ENCODE measurements at regions not wholly inside any gene's neighbourhood (a gene's known extent, or its start where the extent isn't known, plus 50 kb on each side); places are given as distances from the start of the nearest gene placed in this dataset.

DNA sequence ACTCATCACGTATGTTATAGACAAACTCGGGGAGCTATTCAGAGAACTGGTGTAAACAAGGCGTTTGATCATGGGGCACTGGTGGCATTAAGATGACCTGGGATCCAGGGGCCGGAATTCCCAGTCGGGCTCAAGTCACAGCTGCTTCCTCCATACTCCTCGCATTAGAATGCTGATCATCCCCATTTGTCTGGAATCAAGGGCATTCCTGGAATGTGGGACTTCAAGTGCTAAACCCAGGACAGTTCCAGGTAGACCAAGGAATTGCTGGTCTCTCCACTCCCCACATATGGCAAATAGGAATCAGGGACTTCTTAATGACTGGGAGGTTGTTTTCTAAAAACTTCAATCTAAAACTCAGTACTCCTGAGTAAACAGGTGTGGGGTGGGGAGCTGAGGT lies 355.7 kb upstream of the RAB6C start:
- Histone ChIP-seq H3K27me3 (ENCODE audit: insufficient read depth) (no peaks in the 10 kb centered on the region), H3K79me2 (ENCODE audit: insufficient read depth) (no peaks in the 10 kb centered on the region), H3K4me3 (ENCODE audit: low read depth in 2 of 2, low read length in 1 of 2) (no peak overlapping the region), H3K27ac (ENCODE audit: low read depth in 2 of 2, low read length in 1 of 2) (no peak overlapping the region), H3F3A (replicated peaks; ENCODE audit: insufficient read depth) (no peaks in the 10 kb centered on the region), H3K4me2 (no peak overlapping the region), H3K9me3 (no peaks in the 10 kb centered on the region), H2AFZ (ENCODE audit: low read depth) (no peak overlapping the region), H3K9me2 (no peaks in the 10 kb centered on the region), H4K20me1 (ENCODE audit: insufficient read depth) (no peaks in the 10 kb centered on the region), H3K36me3 (replicated peaks in 1 of 2; ENCODE audit: control insufficient read depth in 1 of 2, insufficient read depth in 2 of 2, low read length in 1 of 2) (no peaks in the 10 kb centered on the region), H3K9ac (no peak overlapping the region), H3K4me1 (ENCODE audit: control insufficient read depth in 1 of 2, insufficient read depth in 2 of 2, low read depth in 1 of 2, low read length in 1 of 2) (peaks cover 0 to 2% of the 10 kb centered on the region in 2 experiments; a peak in 1 of 4 replicates)
- ChIA-PET CTCF (no interaction called here), POLR2A (no interaction called here)
- 20% methylated on average over 6 of the region's 6 CpGs for WGBS (ENCODE audit: low lambda C conversion rate)
- no peak for DNase-seq
- TF ChIP-seq RCOR1 (IDR thresholded peaks at IDR 0.05; ENCODE audit: low read length) (no peak), TAF1 (IDR thresholded peaks at IDR 0.05; ENCODE audit: borderline replicate concordance, low read depth, low read length) (no peak), TCF12 (IDR thresholded peaks at IDR 0.05) (no peak), TEAD4 (IDR thresholded peaks at IDR 0.05; ENCODE audit: borderline replicate concordance, insufficient read depth) (no peak), RXRA (IDR thresholded peaks at IDR 0.05; ENCODE audit: borderline replicate concordance, low read depth) (no peak), RFX5 (IDR thresholded peaks at IDR 0.05; ENCODE audit: low read length) (no peak), FOXM1 (IDR thresholded peaks at IDR 0.05; ENCODE audit: low read depth) (no peak), EP300 (IDR thresholded peaks at IDR 0.05; ENCODE audit: borderline replicate concordance in 1 of 2, low read depth in 1 of 2, low read length in 1 of 2) (no peak)
- TF ChIP-seq, protein P1, sequence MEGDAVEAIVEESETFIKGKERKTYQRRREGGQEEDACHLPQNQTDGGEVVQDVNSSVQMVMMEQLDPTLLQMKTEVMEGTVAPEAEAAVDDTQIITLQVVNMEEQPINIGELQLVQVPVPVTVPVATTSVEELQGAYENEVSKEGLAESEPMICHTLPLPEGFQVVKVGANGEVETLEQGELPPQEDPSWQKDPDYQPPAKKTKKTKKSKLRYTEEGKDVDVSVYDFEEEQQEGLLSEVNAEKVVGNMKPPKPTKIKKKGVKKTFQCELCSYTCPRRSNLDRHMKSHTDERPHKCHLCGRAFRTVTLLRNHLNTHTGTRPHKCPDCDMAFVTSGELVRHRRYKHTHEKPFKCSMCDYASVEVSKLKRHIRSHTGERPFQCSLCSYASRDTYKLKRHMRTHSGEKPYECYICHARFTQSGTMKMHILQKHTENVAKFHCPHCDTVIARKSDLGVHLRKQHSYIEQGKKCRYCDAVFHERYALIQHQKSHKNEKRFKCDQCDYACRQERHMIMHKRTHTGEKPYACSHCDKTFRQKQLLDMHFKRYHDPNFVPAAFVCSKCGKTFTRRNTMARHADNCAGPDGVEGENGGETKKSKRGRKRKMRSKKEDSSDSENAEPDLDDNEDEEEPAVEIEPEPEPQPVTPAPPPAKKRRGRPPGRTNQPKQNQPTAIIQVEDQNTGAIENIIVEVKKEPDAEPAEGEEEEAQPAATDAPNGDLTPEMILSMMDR (IDR thresholded peaks at IDR 0.05), result no peak
- TF ChIP-seq, protein P2, sequence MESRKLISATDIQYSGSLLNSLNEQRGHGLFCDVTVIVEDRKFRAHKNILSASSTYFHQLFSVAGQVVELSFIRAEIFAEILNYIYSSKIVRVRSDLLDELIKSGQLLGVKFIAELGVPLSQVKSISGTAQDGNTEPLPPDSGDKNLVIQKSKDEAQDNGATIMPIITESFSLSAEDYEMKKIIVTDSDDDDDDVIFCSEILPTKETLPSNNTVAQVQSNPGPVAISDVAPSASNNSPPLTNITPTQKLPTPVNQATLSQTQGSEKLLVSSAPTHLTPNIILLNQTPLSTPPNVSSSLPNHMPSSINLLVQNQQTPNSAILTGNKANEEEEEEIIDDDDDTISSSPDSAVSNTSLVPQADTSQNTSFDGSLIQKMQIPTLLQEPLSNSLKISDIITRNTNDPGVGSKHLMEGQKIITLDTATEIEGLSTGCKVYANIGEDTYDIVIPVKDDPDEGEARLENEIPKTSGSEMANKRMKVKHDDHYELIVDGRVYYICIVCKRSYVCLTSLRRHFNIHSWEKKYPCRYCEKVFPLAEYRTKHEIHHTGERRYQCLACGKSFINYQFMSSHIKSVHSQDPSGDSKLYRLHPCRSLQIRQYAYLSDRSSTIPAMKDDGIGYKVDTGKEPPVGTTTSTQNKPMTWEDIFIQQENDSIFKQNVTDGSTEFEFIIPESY (IDR thresholded peaks at IDR 0.05; ENCODE audit: borderline replicate concordance, low read depth), result no peak
- TF ChIP-seq, protein P3, sequence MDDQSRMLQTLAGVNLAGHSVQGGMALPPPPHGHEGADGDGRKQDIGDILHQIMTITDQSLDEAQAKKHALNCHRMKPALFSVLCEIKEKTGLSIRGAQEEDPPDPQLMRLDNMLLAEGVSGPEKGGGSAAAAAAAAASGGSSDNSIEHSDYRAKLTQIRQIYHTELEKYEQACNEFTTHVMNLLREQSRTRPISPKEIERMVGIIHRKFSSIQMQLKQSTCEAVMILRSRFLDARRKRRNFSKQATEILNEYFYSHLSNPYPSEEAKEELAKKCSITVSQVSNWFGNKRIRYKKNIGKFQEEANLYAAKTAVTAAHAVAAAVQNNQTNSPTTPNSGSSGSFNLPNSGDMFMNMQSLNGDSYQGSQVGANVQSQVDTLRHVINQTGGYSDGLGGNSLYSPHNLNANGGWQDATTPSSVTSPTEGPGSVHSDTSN (IDR thresholded peaks at IDR 0.05), result no peak

DNA sequence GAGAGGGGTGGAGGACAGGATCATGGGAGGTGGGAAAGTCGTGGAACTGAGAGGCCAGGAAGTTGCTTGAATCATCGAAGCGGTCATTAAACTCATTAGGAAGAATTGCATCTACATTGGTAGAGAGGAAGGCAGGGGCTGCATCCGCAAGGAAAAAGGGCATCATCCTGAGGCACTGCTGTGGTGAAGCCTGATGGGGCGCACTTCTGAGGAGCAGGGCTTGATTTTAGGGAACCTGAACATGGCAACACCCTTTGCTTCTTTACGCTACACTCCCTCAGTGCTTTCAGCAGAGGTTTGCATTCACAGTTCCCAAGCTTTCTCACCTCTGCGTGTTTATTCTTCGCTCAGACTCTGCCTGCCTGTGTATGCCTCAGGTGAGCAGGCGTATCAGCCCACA lies 352.0 kb upstream of the RAB6C start:
- no peak overlapping the region for H3K27ac ChIP-seq (ENCODE audit: low read depth in 2 of 2, low read length in 1 of 2)
- no peaks in the 10 kb centered on the region for H3F3A ChIP-seq (replicated peaks; ENCODE audit: insufficient read depth)
- no peaks in the 10 kb centered on the region for H3K4me1 ChIP-seq (ENCODE audit: control insufficient read depth in 1 of 2, insufficient read depth in 2 of 2, low read depth in 1 of 2, low read length in 1 of 2)
- no peak overlapping the region for H3K4me3 ChIP-seq (ENCODE audit: low read depth in 2 of 2, low read length in 1 of 2)
- 38% methylated on average over 9 of the region's 9 CpGs for WGBS (ENCODE audit: low lambda C conversion rate)
- no peaks in the 10 kb centered on the region for H3K79me2 ChIP-seq (ENCODE audit: insufficient read depth)
- H3K36me3 ChIP-seq (replicated peaks in 1 of 2; ENCODE audit: control insufficient read depth in 1 of 2, insufficient read depth in 2 of 2, low read length in 1 of 2), result no peaks in the 10 kb centered on the region
- no peak for DNase-seq
- ChIA-PET POLR2A (no interaction called here), CTCF (no interaction called here)
- no peak overlapping the region for H3K4me2 ChIP-seq
- H4K20me1 ChIP-seq (ENCODE audit: insufficient read depth), result no peaks in the 10 kb centered on the region
- no peak overlapping the region for H3K9ac ChIP-seq
- no peaks in the 10 kb centered on the region for H3K27me3 ChIP-seq (ENCODE audit: insufficient read depth)
- no peak overlapping the region for H2AFZ ChIP-seq (ENCODE audit: low read depth)
- no peaks in the 10 kb centered on the region for H3K9me3 ChIP-seq
- no peaks in the 10 kb centered on the region for H3K9me2 ChIP-seq
- TF ChIP-seq JUND (IDR thresholded peaks at IDR 0.05), result no peak

All from SK-N-SH (cell line).